OCI-LY3 (cell line): ENCODE measurements at regions not wholly inside any gene's neighbourhood (a gene's known extent, or its start where the extent isn't known, plus 50 kb on each side); places are given as distances from the start of the nearest gene placed in this dataset.

Experiments
- H2AFZ ChIP-seq: fragments of 200-600, 300-600 bp; shearing (Covaris generic); 2 replicates; pipeline ENCODE4 v1.6.0; 2014; ENCODE audit warnings: antibody characterized with exemption, low read depth, low read length
- H3K27ac ChIP-seq: fragments of 200-600, 300-600 bp; sonication (generic); 2 replicates; pipeline ENCODE4 v1.5.1; 2014; ENCODE audit warnings: mild to moderate bottlenecking, low read length, moderate library complexity, mixed read lengths
- H3K27me3 ChIP-seq: fragments of 200-600, 300-600 bp; sonication (generic); 2 replicates; pipeline ENCODE4 v1.6.1; 2014; ENCODE audit warnings: low read depth, low read length, mixed read lengths
- H3K36me3 ChIP-seq: fragments of 200-600, 300-600 bp; sonication (generic); replicated peaks from 2 replicates; pipeline ENCODE3; 2014; ENCODE audit warnings: low read depth, low read length, mixed read lengths
- H3K4me1 ChIP-seq: fragments of 300-600, 200-600 bp; sonication (generic); 2 replicates; pipeline ENCODE4 v1.6.1; 2014; ENCODE audit warnings: low read length, mixed read lengths
- H3K4me2 ChIP-seq: fragments of 200-600, 300-600 bp; sonication (generic); 2 replicates; pipeline ENCODE4 v1.6.1; 2014; ENCODE audit warnings: low read length, mixed read lengths
- H3K4me3 ChIP-seq: fragments of 300-600, 200-600 bp; sonication (generic); 2 replicates; pipeline ENCODE4 v1.5.1; 2014; ENCODE audit warnings: antibody characterized with exemption, mild to moderate bottlenecking, low read length, moderate library complexity
- H3K79me2 ChIP-seq: fragments of 300-600, 200-600 bp; shearing (Covaris generic); 2 replicates; pipeline ENCODE4 v1.6.1; 2014; ENCODE audit warnings: mild to moderate bottlenecking, low read length, mixed read lengths
- H3K9ac ChIP-seq: fragments of 300-600, 200-600 bp; shearing (Covaris generic); 2 replicates; pipeline ENCODE4 v1.6.0; 2014; ENCODE audit warnings: mild to moderate bottlenecking, low read length, moderate library complexity
- H3K9me3 ChIP-seq: fragments of 200-600, 300-600 bp; shearing (Covaris generic); 2 replicates; pipeline ENCODE4 v1.6.1; 2014; ENCODE audit warnings: low read length, mixed read lengths; ENCODE audit not compliant: insufficient read depth
- H4K20me1 ChIP-seq: fragments of 200-600, 300-600 bp; sonication (generic); 2 replicates; pipeline ENCODE4 v1.6.1; 2016; ENCODE audit warnings: low read length, mixed read lengths; ENCODE audit not compliant: insufficient read depth
- CTCF ChIP-seq: fragments of 200-600, 300-600 bp; sonication (generic); IDR thresholded peaks from 2 replicates; pipeline ENCODE4 v1.5.1; 2014; ENCODE audit warnings: antibody characterized with exemption, low read length, low read depth
- EZH2phosphoT487 ChIP-seq: fragments of 200-600 bp; shearing (Covaris generic); IDR thresholded peaks from 2 replicates; pipeline ENCODE4 v1.6.1; 2018; ENCODE audit warnings: antibody characterized with exemption, mixed run types, low read depth

- H3K4me2 ChIP-seq: no peak overlapping the region
- H4K20me1 ChIP-seq: no peaks in the 10 kb centered on the region
- H3K4me1 ChIP-seq: no peaks in the 10 kb centered on the region
- no peaks in the 10 kb centered on the region for H3K27me3 ChIP-seq
- TF ChIP-seq EZH2phosphoT487 (no peak), CTCF (no peak)
- H3K9ac ChIP-seq: no peak overlapping the region
- no peak overlapping the region for H3K4me3 ChIP-seq
- no peaks in the 10 kb centered on the region for H3K79me2 ChIP-seq
- H2AFZ ChIP-seq: no peak overlapping the region
- no peaks in the 10 kb centered on the region for H3K9me3 ChIP-seq
- no peak overlapping the region for H3K27ac ChIP-seq
- no peaks in the 10 kb centered on the region for H3K36me3 ChIP-seq
Observed at GRCh38 chr1:113247355-113247754, 143.0 kb upstream of the MAGI3 start.

GRCh38 chr1:113247782-113248181 lies 142.5 kb upstream of the MAGI3 start:
- no peaks in the 10 kb centered on the region for H3K36me3 ChIP-seq
- no peaks in the 10 kb centered on the region for H4K20me1 ChIP-seq
- H3K79me2 ChIP-seq: no peaks in the 10 kb centered on the region
- no peaks in the 10 kb centered on the region for H3K27me3 ChIP-seq
- H3K4me2 ChIP-seq: no peak overlapping the region
- H3K4me3 ChIP-seq: no peak overlapping the region
- H2AFZ ChIP-seq: no peak overlapping the region
- H3K4me1 ChIP-seq: no peaks in the 10 kb centered on the region
- H3K9me3 ChIP-seq: no peaks in the 10 kb centered on the region
- H3K27ac ChIP-seq: no peak overlapping the region
- TF ChIP-seq CTCF (no peak), EZH2phosphoT487 (no peak)
- H3K9ac ChIP-seq: no peak overlapping the region

DNA sequence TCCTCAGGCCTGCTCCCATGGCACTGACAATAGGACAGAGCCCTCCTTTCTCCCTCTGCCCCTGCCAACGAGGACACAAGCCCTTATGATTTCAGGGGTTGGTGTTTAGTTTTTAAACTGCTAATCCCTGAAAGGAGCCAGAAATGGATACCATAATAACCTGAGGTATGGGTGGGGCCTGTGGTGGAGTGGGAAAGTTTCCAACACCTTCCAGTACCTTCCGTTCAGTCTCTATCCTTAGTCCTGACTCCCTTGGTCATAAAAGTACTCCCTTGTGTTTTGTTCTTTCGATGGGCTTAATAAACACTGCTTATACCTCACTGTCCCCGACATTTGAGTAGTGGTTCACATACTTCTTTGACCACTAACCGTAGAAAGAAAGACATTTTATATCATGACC lies 141.8 kb upstream of the MAGI3 start:
- H3K9me3 ChIP-seq: no peaks in the 10 kb centered on the region
- no peak overlapping the region for H3K9ac ChIP-seq
- no peak overlapping the region for H3K4me2 ChIP-seq
- TF ChIP-seq CTCF (no peak), EZH2phosphoT487 (no peak)
- H3K27ac ChIP-seq: no peak overlapping the region
- H3K4me3 ChIP-seq: no peak overlapping the region
- H3K27me3 ChIP-seq: no peaks in the 10 kb centered on the region
- no peaks in the 10 kb centered on the region for H3K4me1 ChIP-seq
- no peak overlapping the region for H2AFZ ChIP-seq
- H3K79me2 ChIP-seq: no peaks in the 10 kb centered on the region
- no peaks in the 10 kb centered on the region for H3K36me3 ChIP-seq
- H4K20me1 ChIP-seq: no peaks in the 10 kb centered on the region

DNA sequence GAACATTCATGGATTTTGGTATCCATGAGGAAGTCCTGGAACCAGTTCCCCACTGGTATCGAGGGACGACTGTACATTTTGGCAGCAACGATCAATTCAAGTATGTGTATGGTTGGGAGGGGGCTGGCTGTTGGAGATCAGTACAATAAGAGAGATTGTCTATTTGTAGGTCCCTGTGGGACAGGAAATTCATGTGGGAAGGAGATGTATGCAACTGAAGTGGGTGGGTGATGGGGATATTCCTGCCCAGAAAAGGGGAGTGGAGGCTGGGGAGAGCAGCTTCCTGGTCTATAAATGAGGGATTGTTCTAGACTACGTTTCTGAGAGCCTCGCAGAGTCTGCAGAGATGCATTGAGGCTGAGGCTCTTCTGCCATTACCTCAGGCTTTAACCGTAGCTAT lies 140.2 kb upstream of the MAGI3 start:
- Histone ChIP-seq H2AFZ (no peak overlapping the region), H4K20me1 (no peaks in the 10 kb centered on the region), H3K9ac (no peak overlapping the region), H3K27ac (no peak overlapping the region), H3K9me3 (no peaks in the 10 kb centered on the region), H3K4me2 (no peak overlapping the region), H3K36me3 (no peaks in the 10 kb centered on the region), H3K79me2 (no peaks in the 10 kb centered on the region), H3K27me3 (no peaks in the 10 kb centered on the region), H3K4me3 (no peak overlapping the region), H3K4me1 (no peaks in the 10 kb centered on the region)
- TF ChIP-seq CTCF: no peak
- no peak for TF ChIP-seq EZH2phosphoT487
